Astrocyte of the cerebellum (primary cell): ENCODE measurements at regions not wholly inside any gene's neighbourhood (a gene's known extent, or its start where the extent isn't known, plus 50 kb on each side); places are given as distances from the start of the nearest gene placed in this dataset.
A peak's percentile ranks its signal among the peaks of the same experiment; 100 is the strongest.

ENCODE experiments used
- DNase-seq: peaks from one replicate; pipeline ENCODE4 v3.0.0-alpha.2; 2011; ENCODE audit warnings: low read depth
- H3K4me3 ChIP-seq: 2 replicates; pipeline ENCODE4 v1.5.1; 2011; ENCODE audit warnings: mild to moderate bottlenecking, low read depth, low read length, moderate library complexity
- CTCF ChIP-seq: IDR thresholded peaks from 2 replicates; pipeline ENCODE4 v1.5.1; 2012; ENCODE audit warnings: low read length, low read depth, moderate library complexity, mild to moderate bottlenecking; ENCODE audit errors: missing control alignments
- in situ Hi-C: cut with HindIII; loops from 2 replicates; pipeline ENCODE4 v1.10.0; 2017; ENCODE audit warnings: low sequenced_read_pairs

GRCh38 chr2:7427293-7428060 is 510.3 kb downstream of the RNF144A start:
- H3K4me3 ChIP-seq: no peak overlapping the region
- TF ChIP-seq CTCF: peak; percentile 65
- peak; percentile 49 for DNase-seq
- in situ Hi-C loops: no loop called here

- in situ Hi-C loops: no loop called here
- TF ChIP-seq CTCF: no peak
- no peak for DNase-seq
- no peak overlapping the region for H3K4me3 ChIP-seq
Observed at GRCh38 chr2:7428454-7429204, 511.4 kb downstream of the RNF144A start.

- in situ Hi-C loops: no loop called here
- DNase-seq: no peak
- no peak for TF ChIP-seq CTCF
- no peak overlapping the region for H3K4me3 ChIP-seq
Observed at GRCh38 chr2:7429733-7430132, 512.5 kb downstream of the RNF144A start.

GRCh38 chr2:7430421-7430868 is 513.2 kb downstream of the RNF144A start:
- TF ChIP-seq CTCF: no peak
- DNase-seq: no peak
- in situ Hi-C loops: no loop called here
- H3K4me3 ChIP-seq: no peak overlapping the region

GRCh38 chr2:7430869-7431641 is 513.8 kb downstream of the RNF144A start:
- in situ Hi-C loops: no loop called here
- TF ChIP-seq CTCF: no peak
- DNase-seq: no peak
- peak overlapping the region; percentile 28 for H3K4me3 ChIP-seq

- no peak for DNase-seq
- in situ Hi-C loops: no loop called here
- no peak for TF ChIP-seq CTCF
- H3K4me3 ChIP-seq: no peak overlapping the region
Observed at GRCh38 chr2:7432436-7432835, 515.2 kb downstream of the RNF144A start.
